GM12891 (cell line): ENCODE measurements at regions not wholly inside any gene's neighbourhood (a gene's known extent, or its start where the extent isn't known, plus 50 kb on each side); places are given as distances from the start of the nearest gene placed in this dataset.

Experiments used
- POLR2A ChIP-seq: IDR thresholded peaks from 2 replicates; pipeline ENCODE4 v1.6.1; 2011; ENCODE audit warnings: low read depth, low read length, control low read depth
- POLR2AphosphoS5 ChIP-seq: IDR thresholded peaks from 2 replicates; pipeline ENCODE4 v1.6.1; 2011; ENCODE audit warnings: low read depth, low read length, control low read depth

- TF ChIP-seq POLR2AphosphoS5 (no peak), POLR2A (no peak)
Observed at GRCh38 chr6:86030875-86031274, 388.2 kb upstream of the SYNCRIP start.
